ENCODE measurements at regions not wholly inside any gene's neighbourhood (a gene's known extent, or its start where the extent isn't known, plus 50 kb on each side); places are given as distances from the start of the nearest gene placed in this dataset.

GRCh38 chr16:55145771-55146603 is 178.0 kb upstream of the IRX6 start:
- DNase-seq (ENCODE audit: extremely low read depth, low read depth) = no peak
- TF ChIP-seq CTCF (IDR thresholded peaks at IDR 0.05; ENCODE audit: low read depth, low read length) = no peak

DNA sequence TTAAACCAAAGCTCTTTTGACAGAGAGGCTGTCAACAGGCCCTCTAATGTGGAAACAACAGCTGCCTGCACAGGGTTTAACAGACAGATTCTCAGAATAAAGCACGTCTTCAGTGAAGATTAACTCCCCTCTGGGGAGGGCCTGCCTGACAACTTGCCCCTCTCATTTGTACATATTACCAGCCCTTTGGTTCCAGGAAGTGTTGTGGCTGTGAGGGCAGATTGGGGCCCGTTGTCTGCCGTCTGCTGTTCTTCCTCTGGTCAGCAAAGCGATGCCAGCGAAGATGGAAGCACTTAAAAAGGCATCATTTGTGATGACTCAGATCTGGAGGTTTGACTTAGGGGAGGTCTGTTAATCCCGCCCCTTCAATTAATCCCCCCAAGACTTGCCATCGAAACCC is 177.0 kb upstream of the IRX6 start:
- no peak for TF ChIP-seq CTCF (IDR thresholded peaks at IDR 0.05; ENCODE audit: low read depth, low read length)
- DNase-seq (ENCODE audit: extremely low read depth, low read depth) = no peak

GRCh38 chr16:55147396-55147795 is 176.6 kb upstream of the IRX6 start:
- no peak for TF ChIP-seq CTCF (IDR thresholded peaks at IDR 0.05; ENCODE audit: low read depth, low read length)
- DNase-seq (ENCODE audit: extremely low read depth, low read depth) = no peak

DNA sequence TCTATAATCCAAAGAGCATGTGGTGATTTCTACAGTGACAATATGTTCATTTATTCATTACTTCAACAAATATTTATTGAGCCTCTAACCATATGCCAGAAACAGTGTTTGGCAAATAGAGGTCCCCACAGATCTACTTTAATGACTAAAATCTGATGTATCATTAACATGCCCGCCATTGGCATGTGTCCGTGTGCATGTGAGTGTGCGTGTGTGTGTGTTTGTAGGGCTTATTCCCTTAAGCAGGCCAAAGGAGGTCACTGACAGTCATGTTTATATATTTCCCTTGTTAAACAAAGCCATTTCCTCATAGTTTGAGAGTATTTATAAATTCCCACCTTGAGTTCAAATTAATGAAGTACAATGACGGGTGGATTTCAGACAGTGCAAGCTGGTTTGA is 174.4 kb upstream of the IRX6 start:
- TF ChIP-seq CTCF (IDR thresholded peaks at IDR 0.05; ENCODE audit: low read depth, low read length) = no peak
- DNase-seq (ENCODE audit: extremely low read depth, low read depth) = peak; percentile 3

DNA sequence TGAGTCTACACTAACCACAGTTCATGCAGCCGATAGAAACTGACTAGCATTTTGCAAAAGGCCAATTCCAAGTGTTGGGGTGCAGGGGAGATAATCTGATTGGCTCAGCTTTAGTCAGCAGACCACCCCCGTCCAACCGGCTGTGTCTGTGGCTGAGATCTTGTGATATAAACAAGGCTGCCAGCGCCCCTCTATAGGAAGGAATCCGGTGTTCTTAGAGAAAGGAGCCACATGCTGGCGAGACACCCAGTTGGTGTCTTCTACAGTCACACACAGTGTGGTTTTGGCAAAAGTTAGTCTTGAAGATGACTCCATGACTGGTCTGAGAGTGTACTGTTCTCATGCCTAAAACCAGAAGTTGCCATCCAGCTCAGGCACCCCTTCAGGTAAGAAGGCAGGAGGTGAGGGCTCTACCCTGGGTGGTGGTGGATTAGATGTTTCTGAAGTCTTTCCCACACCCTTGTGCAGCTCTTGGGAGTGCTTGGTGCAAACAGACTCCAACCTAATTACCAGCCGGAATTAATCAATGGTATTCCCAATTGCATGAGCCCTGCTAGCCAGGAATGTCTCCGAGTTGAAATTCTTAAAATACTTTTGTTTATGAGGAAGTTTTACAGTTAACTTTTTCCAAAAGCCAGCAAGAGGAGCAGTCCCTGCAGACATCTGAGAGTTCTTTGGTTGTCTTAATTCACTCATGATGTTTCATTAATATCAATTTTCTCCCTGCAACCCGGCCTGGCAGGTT is 172.3 kb upstream of the IRX6 start:
- TF ChIP-seq CTCF (IDR thresholded peaks at IDR 0.05; ENCODE audit: low read depth, low read length) = no peak

DNA sequence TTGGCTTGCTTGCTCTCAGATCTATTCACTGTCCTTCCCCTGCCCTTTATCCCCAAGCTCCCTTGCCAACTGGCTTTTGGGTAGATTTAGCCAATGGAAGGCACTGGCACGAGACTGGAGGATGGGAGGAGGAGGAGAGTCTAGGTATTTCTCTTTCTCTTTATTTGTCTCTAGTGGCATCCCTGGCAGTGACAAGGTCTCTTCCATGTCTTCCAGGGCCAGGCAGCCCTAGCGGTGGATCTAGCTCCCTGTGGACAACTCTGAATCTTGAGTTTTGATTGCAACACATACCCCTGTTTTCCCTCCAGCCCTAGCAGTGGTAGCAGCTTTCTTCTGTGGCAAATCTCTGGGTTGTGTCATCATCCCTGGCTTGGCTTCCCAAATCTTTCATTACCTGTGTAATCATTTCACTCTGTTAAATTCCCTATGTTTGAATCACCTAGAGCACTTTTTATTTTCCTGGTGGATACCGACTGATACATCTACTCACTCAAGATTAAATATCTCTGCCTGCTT is 171.1 kb upstream of the IRX6 start:
- no peak for DNase-seq (ENCODE audit: extremely low read depth, low read depth)
- no peak for TF ChIP-seq CTCF (IDR thresholded peaks at IDR 0.05; ENCODE audit: low read depth, low read length)

More for the DNA sequence above, 172.3 kb upstream of the IRX6 start:
- DNase-seq (ENCODE audit: extremely low read depth, low read depth) = no peak

- DNase-seq (ENCODE audit: extremely low read depth, low read depth) = no peak
Measured at GRCh38 chr16:55154262-55154661, 169.7 kb upstream of the IRX6 start.

More at GRCh38 chr16:55154262-55154661, 169.7 kb upstream of the IRX6 start:
- no peak for TF ChIP-seq CTCF (IDR thresholded peaks at IDR 0.05; ENCODE audit: low read depth, low read length)
